ENCODE measurements at regions not wholly inside any gene's neighbourhood (a gene's known extent, or its start where the extent isn't known, plus 50 kb on each side); places are given as distances from the start of the nearest gene placed in this dataset.
"Not testable (repeated sequence)": the region's sequence is repeated elsewhere in the genome, so short reads cannot be mapped to it uniquely, and the experiment has no call there.

DNA sequence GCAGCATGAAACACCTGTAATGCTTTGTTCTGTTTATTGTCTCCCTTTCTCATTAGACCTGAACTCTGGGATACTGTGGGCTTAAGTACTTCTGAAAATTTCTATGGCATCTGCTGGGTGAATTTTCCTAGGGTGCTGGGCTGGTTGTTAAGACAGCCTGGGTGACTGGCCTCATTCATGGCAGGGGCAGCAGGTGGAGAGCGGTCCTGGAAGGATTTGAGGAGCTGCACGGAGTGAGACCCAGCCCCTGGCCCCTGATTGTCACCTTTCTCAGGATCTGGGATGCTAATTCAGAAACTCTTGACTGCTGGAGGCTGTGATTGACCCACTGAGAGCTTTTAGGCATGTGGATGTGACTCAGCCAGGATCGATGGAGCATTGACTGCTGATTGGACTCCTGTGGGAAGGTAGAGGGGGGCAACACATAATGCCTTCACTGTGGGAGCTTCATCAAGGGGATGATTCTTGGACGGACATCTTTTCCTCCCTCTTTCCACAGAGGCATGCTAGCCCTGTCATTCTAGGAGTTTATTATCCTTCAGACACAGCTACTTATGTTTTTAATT, 252.0 kb downstream of the GOLGA6L6 start:
- not testable (repeated sequence) for DNase-seq (ENCODE audit: low read depth in 2 of 2)

DNA sequence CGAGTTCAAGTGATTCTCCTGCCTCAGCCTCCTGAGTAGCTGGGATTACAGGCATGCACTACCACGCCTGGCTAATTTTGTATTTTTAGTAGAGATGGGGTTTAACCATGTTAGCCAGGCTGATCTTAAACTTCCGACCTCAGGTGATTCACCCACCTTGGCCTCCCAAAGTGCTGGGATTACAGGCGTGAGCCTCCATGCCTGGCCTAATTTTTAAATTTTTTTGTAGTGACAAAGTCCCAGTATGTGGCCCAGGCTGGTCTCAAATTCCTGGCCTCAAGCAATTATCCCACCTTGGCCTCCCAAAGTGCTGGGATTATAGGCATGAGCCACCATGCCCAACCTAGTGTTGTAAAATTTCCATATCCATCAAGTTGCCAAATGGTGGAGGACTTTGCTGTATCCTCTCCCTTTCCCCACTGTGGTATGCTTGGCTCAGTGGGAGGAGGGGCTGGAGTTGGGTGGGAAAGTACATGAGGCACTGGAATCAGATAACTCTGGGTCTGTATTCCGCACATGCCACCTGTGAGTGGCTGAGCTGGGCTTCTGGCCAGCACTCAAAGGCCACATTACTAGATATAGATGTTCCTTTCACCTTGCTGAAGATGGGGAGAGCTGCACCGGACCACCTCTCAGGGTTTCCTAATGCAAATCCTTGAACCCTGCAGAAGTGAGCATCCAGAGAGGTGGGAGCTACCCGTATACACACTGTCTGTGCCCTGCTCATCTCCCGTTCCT, 252.6 kb downstream of the GOLGA6L6 start:
- not testable (repeated sequence) for DNase-seq (ENCODE audit: low read depth in 2 of 2)

DNA sequence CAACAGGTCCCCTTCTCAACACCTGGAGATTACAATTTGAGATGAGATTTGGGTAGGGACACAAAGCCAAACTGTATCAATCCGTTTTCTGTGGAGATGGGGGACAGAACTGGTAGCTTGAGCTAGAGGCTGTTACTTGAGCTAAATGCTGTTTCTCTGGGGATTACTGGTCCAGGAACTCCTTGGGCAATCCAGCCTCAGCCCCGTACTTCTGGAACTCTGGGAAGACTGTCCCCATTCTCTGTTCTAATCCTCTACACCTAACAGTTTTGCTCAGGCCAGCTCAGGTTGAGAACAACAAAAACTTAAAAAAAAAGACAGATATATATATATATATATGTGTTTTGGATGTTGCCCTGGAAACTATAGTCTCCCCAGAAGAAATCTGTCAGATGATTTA, 255.0 kb downstream of the GOLGA6L6 start:
- DNase-seq (ENCODE audit: low read depth in 2 of 2): not testable (repeated sequence)

DNA sequence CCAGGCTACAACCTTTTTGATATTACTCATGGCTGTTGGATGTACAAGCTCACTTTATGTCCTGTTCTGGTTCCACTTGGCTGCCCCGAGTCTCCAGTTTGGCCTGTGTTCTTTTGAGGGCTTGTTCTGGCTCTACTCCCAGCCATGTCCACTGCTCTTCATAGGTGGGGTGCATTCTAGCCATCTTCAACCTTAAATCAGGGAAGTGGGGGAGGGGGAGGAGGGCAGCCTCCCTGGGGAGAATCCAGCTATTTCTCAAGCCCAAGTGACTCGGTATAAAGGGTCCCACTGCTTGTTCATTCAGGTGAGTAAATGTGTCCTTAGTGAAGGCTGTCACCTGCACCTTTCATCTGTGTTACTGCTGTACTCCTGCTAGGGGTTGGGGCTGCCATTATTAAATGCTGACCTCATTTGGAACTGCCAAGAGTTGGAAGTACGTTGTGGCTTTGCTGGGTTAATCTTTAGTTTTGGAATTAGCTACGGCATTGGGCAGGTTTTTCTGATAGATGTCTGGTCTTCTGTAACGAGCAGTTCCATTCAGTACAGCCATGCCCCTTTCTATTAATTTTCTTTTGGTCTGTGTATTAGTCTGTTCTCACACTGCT, 255.8 kb downstream of the GOLGA6L6 start:
- not testable (repeated sequence) for DNase-seq (ENCODE audit: low read depth in 2 of 2)

DNA sequence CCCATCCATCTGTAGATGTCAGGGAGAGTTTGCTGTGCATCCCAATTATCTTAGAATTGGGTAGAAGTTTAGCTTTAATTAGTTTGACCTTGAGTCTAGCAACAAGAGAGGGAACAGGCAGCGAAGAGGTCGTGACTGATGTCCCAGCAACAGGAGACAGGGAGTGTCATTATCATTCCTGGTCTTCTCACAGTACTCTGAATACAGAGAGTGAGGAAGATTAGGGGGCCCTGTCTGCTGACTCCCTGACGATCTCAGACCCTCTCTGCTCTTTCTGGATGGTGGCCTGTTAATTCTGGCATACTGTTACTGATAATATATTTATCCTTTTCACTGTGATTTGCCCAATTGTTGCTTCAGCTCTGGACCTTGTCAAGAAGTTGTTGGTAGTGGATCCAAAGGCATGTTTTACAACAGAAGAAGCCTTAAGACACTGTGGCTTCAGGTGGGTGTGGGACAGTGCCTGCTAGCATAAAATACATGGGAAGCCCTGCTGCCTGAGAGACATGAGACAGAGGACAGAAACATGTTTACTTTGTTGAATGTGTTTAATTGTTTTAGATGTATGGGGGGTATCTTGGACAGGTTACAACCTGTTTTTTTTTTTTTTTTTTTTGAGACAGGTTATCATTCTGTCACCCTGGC, 256.6 kb downstream of the GOLGA6L6 start:
- DNase-seq (ENCODE audit: low read depth in 2 of 2): not testable (repeated sequence)

DNA sequence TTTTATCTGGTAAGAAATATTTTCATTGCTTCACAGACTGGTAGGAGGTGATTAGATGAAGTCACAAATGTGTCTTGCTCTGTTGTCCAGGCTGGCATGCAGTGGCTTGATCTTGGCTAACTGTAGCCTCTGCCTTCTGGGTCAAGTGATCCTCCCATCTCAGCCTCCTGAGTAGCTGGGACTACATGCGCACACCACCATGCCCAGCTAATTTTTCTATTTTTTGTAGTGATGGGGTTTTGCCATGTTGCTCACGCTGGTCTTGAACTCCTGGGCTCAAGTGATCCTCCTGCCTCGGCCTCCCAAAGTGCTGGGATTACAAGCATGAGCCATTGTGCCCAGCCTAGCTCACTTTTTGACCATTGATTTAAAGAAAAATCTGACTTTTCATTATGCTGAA, 257.9 kb downstream of the GOLGA6L6 start:
- DNase-seq (ENCODE audit: low read depth in 2 of 2): not testable (repeated sequence)

DNA sequence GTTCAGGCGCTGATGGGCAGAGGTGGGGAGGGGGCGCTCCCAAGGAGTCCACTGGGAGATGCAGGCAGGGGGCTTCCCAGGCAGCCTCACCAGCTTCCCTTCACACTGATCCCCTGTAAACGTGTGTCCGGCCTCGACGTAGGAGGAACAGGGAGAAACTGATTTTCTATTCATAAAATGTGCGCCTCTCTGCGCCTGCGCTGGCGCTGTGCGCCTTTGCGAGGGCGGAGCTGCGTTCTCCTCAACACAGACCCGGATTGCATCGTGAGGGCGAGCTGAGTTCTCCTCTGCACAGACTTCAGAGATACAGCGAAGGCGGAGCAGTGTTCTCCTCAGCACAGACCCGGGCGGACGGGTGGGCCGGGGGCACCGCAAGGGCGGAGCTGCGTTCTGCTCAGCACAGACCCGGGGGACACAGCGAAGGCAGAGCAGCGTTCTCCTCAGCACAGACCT, 259.1 kb downstream of the GOLGA6L6 start:
- not testable (repeated sequence) for DNase-seq (ENCODE audit: low read depth in 2 of 2)

DNA sequence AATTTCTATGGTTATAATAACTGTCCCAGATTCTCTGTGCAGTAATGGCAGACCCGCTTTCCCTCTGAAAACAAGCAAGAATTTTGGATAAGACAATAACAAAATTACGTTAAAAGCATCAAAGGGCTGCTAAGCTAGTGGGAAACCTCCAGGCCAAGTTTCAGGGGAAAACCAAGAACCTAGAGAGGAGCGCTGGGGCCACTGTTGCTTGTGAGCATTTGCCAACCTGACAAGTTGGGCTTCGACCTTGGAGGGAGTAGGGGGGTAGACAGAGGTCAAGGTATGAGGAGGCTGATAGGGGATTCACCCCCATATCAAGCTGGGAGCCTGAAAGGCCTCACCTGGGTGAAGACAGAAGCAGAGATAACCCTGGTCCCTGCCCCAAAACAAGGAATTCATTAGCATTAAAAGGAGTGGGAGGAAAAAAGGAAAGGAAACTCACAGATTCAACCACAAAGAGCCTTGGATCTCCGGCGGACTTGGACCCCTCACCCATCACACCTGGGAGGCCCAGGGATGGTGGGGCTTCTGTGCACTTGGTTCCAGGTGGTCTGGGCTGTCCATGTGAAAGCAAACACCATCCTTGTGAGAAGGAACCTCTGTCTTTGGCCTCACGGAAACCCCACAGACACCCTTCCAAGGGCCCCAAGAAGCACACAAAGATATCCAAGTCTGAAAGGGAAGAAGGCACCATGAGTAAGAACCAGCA, 259.9 kb downstream of the GOLGA6L6 start:
- not testable (repeated sequence) for DNase-seq (ENCODE audit: low read depth in 2 of 2)

DNA sequence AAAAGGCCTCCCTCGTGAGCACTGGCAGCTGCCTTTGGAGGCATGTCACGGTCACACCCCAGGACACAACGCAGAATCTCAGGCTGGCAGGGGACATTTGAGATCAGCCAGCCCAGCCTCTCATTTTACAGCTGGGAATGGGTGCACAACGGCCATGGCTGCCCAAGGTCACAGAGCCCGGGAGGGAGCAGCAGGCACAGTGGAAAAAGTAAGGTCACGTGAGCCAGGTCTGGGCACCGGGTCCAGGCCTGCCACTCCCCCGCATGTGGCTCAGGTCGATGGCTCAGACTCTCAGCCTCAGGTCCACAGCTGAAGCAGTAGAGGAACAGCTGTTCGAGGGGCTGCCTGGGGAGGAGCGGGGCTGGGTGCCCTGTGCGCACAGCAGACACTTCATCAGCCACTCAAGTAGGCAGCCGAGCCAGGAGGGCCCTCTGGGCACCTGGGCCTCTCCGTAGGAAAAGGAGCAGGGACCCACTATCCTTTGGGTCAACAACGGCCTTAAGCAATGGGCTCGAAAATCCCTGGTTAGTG, 260.6 kb downstream of the GOLGA6L6 start:
- no peak for DNase-seq (ENCODE audit: low read depth in 2 of 2)

DNA sequence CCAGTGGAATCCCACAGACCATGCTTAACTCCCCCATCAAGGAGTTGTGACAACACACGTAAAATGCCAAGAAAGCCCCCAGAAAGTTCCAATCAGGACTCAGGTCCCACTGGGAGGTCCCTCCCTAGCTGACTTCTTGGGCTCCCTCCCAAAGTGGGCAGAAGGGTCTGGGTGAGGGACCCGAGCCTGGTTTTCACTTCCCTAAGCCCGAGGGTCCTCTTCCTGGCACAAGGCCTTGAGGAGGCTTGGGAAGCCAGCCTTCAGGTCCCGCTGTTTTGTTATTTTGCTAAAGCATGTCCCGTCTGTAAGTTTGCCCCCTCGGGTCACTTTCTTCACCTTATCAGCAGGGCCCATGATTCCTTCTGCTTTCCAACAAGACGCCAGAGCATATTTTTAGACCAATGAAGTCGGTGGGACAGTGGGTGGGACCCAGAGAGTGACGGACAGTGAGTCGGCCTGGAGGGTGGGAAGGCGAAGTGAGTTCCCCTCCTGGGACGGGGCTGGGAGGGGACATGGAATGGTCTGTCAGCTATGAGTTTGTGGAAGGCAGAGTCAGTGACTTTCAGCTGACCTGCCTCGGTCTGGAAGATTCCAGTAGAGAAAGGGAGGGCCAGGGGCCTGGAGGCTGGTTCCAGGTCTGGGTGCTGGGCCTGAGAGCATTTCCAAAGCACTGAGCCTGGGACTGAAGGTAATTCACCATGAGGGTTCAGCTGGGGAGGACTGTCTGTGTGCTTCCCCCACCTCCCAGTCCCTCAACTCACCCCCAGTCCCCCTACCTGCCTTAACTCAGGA, 261.3 kb downstream of the GOLGA6L6 start:
- not testable (repeated sequence) for DNase-seq (ENCODE audit: low read depth in 2 of 2)

DNA sequence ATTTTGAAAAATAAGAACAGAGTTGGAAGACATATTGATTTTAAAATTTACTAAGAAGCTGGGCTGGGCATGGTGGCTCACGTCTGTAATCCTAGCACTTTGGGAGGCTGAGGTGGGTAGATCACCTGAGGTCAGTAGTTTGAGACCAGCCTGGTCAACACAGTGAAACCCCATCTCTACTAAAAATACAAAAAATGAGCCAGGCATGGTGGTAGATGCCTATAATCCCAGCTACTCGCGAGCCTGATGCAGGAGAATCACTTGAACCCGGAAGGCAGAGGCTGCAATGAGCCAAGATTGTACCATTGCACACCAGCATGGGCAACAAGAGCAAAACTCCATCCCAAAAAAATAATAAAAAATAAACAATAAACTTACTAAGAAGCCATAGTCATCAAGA, 262.5 kb downstream of the GOLGA6L6 start:
- not testable (repeated sequence) for DNase-seq (ENCODE audit: low read depth in 2 of 2)

DNA sequence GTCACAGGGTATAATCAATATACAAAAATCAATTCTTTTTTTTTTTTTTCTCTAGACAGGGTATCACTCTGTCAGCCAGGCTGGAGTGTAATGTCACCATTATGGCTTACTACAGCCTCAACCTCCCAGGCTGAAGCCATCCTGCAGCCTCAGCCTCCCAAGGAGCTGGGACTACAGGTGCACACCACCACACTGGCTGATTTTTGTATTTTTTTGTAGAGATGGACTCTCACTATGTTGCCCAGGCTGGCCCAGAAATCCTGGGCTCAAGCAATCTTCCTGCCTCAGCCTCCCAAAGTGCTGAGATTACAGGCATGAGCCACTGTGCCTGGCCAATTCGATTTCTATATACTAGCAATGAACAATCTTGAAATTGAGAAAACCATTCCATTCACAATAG, 263.2 kb downstream of the GOLGA6L6 start:
- not testable (repeated sequence) for DNase-seq (ENCODE audit: low read depth in 2 of 2)

DNA sequence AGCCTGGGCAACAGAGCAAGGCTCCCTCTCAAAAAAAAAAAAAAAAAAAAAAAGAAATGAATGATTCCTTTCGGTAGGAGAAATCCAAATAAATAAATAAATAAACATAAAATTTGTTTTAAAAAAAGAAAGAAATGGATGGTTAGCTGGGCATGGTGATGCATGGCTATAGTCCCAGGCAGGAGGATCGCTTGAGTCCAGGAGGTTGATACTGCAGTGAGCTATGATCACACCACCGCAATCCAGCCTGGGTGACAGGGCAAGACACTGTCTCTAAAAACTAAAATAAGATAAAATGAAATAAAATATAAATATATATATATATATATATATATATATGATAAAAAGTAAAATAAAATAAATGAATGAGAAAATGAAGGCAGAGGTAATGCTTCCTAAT, 264.1 kb downstream of the GOLGA6L6 start:
- not testable (repeated sequence) for DNase-seq (ENCODE audit: low read depth in 2 of 2)

DNA sequence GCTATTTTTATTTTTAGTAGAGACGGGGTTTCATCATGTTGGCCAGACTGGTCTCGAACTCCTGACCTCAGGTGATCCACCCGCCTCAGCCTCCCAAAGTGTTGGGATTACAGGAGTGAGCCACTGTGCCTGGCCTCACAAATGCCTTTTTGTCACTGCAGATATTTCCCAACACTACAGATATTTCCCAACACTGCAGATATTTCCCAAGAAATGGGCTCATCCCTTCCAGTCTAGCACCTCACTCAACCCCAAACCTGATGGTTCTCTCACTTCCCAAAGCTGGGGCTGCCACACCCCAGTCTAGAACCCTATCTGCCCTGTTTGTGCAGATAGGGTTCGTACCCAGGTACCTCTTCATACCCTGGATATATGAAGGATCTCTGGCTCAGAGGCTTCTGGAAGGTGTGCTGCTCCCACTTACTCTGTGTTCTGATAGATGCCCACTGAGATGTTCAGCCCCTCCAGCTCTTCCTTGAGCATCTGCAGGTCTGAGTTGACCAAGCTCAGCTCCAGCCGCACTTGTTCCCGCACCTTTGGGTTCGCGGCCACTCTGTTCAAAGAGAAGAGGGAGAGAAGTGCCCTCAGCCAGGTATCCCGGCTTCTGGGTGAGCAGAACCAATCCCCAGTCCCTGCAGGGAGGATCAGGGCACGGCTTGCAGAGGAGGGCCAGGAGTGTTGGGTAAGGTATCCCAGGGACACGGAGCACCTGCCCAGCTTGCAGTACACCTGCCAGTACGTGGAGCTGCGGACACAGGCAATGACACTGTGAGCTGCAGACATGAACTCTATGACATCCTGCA, 265.1 kb downstream of the GOLGA6L6 start:
- DNase-seq (ENCODE audit: low read depth in 2 of 2): not testable (repeated sequence)

DNA sequence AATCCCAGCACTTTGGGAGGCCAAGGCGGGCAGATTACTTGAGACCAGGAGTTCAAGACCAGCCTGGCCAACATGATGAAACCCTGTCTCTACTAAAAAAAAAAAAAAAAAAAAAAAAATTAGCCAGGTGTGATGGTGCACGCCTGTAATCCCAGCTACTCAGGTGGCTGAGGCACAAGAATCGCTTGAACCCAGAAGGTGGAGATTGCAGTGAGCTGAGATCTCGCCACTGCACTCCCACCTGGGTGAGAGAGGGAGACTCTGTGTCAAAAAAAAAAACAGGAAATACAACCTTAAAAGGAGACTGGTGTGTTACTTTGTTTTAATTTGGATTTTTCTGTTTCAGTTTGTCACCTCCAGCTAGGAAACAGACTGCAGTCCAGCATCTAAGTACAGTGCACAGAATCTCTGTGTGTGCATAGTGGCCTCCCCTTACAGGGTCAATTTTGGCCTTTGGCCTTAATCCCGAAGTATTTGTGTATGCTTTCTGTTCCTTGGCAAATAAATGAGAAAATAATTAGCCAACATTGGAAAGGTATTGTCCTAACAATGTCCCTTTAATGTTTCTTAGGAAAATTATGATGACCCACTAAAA, 266.1 kb downstream of the GOLGA6L6 start:
- not testable (repeated sequence) for DNase-seq (ENCODE audit: low read depth in 2 of 2)

DNA sequence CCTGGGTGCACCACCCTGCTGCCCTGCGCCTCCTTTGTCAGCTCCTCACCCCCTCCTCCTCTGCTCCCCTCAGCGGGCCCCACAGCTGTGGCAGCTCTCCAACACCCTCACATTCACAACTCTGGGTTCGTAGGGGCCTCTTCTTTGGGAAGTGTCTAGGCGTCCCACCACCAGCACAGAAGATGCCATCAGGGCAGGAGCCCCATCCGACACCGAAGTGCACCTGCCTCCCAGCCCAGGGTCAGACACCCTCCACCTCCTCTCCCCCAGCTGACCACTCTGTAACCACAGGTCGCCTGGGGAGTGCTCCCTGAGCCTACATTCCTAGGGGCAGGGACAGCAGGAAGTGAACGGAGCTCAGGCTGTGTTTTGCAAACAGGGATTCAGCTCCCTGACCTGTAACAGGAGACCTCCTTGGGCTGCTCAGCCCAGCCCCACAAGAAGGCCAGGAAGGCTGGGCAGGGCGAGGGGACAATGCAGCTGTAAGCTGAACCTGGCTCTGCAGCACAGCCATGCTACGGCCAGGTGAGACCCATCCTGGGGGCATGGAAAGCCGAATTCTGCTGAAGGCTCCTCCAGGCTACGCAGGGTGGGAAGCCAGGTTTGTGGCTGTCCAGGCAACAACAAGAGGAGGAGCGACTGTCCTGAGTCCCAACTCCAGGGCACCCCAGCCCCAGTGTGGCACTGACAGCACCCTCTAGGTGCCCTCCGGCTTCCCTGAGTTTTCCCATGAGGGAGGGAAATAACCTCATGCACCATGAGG, 269.0 kb downstream of the GOLGA6L6 start:
- DNase-seq (ENCODE audit: low read depth in 2 of 2): no peak

DNA sequence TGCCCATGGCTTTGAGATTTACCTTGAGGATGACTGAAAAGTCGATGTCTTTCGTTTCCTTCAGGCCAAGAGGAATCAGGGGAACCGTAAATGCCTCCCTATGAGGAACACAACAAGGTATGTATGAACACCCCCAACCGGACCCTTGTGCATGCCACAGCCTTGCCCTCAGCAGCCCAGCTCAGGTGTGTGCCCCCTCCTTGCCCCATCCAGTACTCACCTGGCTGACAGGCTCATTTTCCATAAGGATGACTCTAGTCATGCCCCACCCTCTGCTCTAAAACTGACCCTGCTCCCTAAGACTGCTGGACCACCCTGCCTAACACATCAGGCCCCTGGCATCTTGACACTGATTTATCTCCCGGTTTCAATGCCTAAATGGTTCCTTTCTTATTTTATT, 270.0 kb downstream of the GOLGA6L6 start:
- DNase-seq (ENCODE audit: low read depth in 2 of 2): no peak

DNA sequence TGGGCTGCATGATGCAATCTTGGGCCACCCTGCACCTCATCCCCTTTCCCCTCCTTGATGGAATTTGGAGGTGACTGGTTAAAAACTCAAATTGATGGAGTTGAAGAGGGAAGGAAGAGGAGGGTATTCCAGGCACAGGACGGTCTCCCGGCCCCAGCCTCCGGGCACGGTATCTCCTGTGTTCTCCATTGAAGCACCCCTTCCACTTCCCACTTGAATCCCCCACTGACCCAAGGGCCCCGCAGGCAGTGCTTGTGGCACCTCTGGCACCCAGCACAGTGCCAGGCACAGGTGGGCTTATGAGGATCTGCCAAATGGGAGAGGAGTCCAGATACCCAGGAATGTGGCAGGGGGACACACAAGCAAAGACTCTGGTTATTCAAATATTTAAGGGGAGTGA, 271.6 kb downstream of the GOLGA6L6 start:
- DNase-seq (ENCODE audit: low read depth in 2 of 2): not testable (repeated sequence)

DNA sequence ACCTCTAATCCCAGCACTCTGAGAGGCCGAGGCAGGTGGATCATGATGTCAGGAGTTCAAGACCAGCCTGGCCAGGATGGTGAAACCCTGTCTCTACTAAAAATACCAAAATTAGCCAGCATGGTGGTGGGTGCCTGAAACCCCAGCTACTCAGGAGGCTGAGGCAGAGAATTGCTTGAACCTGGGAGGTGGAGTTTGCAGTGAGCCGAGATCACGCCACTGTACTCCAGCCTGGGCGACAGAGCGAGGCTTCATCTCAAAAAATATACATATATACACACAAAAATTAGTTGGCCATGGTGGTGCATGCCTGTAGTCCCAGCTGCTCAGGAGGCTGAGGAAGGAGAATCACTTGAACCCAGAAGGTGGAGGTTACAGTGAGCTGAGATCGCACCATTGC, 273.6 kb downstream of the GOLGA6L6 start:
- not testable (repeated sequence) for DNase-seq (ENCODE audit: low read depth in 2 of 2)

Data from stimulated activated CD8-positive, alpha-beta memory T cell treated with anti-CD3 and anti-CD28 coated beads, Interleukin-2, amount 100 ng/mL, for 1 hour (primary cell).